Astrocyte (in vitro differentiated cells and primary cell): ENCODE measurements at regions not wholly inside any gene's neighbourhood (a gene's known extent, or its start where the extent isn't known, plus 50 kb on each side); places are given as distances from the start of the nearest gene placed in this dataset.

ENCODE experiments used
- CTCF ChIP-seq: IDR thresholded peaks from 2 replicates; pipeline ENCODE4 v1.5.1; 2011; ENCODE audit warnings: low read depth, mild to moderate bottlenecking, inconsistent platforms, low read length, moderate library complexity; ENCODE audit not compliant: insufficient read depth
- EZH2 ChIP-seq: IDR thresholded peaks from 2 replicates; pipeline ENCODE4 v1.6.1; 2012; ENCODE audit warnings: mild to moderate bottlenecking, low read length, inconsistent platforms; ENCODE audit not compliant: insufficient read depth

GRCh38 chr5:168039039-168039438 is 252.4 kb upstream of the WWC1 start:
- TF ChIP-seq CTCF (no peak), EZH2 (no peak)
